Amniotic epithelial cell (primary cell): ENCODE measurements at regions not wholly inside any gene's neighbourhood (a gene's known extent, or its start where the extent isn't known, plus 50 kb on each side); places are given as distances from the start of the nearest gene placed in this dataset.
A peak's percentile ranks its signal among the peaks of the same experiment; 100 is the strongest.
"Not testable (repeated sequence)": the region's sequence is repeated elsewhere in the genome, so short reads cannot be mapped to it uniquely, and the experiment has no call there.

Experiments
- DNase-seq: peaks from one replicate; pipeline ENCODE4 v3.0.0-alpha.2; 2010; ENCODE audit warnings: low read depth

DNA sequence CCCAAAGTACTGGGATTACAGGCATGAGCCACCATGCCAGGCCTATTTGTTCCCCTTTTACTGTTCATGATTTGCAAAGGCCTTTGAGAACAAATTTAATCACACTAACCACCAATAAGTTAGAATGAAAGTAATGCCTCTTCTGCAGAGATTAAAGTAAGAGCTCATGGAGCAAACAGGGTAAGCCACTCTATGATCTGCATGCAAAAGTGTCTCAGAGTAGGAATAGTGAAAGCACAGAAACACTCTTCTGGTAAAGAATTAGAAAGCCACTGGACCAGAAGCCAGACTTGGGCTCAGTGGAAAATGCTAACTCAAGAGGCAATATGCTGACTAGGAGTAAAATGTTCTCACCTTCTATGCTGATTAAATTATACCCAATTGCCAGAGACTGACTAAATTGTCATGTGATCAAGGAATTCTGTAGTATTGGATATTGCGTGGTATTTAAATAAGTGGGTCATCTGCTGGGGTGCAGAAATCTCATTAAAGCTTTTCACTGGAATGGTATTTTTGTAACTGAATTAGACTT, 235.3 kb upstream of the ERBB4 start:
- DNase-seq = no peak

DNA sequence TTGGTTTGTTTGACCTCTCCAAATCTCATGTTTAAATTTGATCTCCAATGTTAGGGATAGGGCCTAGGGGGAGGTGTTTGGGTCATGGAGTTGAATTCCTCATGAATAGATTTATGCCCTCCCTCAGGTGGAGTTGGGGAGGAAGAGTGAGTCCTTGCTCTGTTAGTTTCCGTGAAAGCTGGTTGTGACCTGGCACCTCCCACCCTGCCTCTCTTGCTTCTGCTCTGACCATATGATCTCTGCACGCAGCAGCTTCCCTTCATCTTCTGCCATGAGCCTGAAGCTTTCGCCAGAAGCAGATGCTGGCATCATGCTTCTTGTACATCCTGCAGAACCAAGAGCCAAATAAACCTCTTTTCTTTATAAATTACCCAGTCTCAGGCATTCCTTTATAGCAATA, 231.6 kb upstream of the ERBB4 start:
- no peak for DNase-seq

DNA sequence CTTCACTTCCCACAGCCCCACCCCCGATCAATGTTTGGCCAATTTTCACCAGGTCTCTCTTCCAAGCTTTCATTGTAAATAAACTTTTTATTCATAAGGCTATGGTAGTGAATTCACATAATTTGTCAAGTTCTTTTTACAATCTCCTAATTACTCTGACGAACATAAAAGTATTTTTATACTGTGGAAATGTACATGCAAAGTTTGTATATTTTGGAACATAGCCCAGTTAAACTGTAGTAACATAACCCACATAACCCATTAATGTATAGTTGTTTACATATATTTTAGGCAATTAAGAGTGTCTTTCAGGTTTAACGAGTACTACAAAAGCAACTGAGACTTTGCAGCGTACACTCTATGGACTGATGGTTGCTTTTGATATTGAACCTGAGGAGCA, 228.3 kb upstream of the ERBB4 start:
- no peak for DNase-seq

DNA sequence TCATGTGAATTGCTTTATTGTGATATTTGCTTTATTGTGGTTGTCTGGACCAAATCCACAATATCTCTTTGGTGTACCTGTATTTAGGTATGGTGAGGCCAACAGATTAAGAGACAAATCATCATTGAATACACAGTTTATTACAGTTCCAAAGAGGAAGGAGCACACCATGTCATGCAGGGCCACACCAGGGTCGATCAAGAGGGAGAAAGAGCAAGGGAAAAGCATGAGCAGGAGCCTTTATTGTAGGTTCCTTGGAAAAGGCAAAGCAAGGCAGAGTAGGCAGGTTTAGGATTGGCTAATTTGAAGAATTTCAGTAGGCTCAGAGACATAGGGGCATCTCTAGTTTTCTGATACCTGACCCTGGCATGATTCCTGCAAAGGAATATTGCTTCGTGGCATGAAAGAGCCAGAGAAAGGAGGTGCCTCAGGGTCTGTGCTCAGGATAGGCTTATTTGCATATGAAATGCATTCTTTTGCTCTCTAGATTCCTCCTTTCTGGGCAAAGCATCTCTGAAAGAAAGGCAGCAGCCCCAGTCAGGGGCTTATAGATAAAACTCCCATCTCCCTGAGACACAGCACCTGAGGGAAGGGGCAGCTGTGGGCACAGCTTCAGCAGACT, 214.2 kb upstream of the ERBB4 start:
- no peak for DNase-seq

DNA sequence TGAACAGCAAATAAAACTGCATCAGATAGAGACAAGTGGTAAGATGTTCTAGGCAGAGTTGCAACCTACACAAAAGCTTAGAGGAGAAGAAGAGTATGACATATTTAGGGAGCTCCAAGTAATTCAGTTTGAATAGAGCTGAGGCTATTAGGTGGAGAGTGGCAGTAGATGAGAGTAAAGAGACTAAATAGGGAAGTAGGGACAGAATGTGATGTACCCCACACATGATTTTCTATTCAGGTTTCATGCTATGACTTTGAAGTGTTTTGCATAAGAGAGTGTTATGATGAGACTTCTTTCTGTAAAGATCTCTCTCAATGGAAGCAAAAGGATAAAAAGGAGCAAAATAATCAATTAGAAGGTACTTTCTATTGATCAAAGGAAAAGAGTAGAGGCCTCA, 206.8 kb upstream of the ERBB4 start:
- DNase-seq = no peak

DNA sequence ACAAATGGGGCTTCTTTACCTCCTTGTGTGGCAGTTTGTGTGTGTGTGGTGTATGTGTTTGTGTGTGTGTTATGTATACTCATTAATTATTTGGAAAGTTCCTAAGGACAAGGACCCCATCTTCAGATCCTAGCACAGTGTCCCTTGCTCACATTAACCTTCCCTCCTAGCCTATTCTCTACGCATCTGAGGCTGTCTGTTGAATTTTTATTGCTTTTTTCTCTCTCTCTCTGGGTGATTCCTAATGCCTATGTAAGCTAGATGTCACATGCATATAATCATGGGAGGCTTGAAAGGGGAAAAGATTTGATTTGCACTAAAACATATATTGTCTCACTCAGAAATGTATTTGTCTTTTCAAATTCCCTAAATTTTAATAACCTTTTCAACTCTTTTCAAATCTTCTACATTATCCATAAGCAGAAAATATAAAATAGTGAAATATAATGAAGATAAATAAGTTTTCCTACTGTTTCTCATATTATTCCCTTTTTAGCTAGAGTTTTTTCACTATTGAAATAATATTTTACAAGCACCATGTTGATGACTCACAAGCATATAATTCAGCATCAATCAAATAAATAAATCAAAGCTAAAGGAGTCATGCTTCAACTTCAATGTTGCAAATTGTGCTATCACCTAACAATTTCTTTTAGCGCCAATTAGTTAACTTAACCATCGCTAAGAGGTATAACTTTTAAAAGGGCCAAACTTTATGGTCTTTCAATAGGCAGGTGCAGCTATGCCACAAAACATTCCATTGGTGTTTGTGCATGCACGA, 199.0 kb upstream of the ERBB4 start:
- DNase-seq = no peak

DNA sequence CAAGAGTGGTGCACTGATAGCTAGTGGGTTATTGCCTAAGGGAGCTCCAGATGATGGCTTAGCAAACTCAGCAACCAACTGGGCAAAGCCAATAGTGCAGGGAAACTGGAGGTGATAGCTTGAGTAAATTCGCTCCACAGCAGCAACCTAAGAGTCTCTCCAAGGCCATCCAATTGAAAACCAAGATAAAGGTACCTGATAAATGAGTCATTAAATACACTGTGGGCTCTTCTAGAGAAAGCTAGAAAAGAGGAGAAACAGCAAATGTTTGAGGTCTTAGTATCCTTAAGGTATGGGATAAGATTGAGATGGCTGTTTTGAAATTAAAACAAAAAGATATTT, 197.8 kb upstream of the ERBB4 start:
- no peak for DNase-seq

DNA sequence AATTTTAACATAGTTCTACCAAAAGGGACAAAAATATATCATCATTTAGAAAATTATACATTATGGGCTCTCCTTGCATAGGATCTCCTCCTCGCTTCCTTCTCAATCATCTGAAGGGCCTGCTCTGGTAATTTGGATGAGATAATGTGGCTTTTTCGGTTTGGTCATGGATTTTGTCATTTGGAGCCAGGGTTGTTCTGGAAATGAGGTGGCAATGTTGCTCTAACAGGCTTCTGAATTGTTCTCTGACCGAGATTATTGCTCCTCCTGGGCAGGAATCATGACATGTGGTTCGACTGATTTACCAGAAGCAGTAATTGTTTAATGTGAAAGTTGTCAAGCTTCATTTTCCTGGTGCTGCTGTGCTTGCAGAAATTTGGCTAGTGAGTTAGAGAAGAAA, 194.7 kb upstream of the ERBB4 start:
- no peak for DNase-seq

DNA sequence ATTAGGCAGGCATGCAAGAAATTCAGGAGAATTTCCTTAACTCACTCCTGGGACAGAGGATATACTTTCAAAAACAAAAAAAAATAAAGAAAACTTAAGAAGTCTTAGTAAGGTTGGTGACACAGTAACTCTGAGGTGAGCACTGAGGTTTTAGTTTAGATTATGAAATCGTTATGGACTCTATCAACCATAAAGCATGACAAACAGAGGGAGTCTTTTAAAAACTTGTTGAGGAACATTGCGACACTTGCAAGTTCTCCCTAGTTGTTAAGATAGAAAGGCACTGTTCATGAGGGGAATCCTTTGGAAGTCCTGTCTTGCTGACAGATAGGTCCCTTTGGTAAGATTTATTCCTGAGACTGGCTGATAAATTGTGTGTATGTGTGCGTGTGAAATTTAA, 194.3 kb upstream of the ERBB4 start:
- DNase-seq = peak; percentile 24

DNA sequence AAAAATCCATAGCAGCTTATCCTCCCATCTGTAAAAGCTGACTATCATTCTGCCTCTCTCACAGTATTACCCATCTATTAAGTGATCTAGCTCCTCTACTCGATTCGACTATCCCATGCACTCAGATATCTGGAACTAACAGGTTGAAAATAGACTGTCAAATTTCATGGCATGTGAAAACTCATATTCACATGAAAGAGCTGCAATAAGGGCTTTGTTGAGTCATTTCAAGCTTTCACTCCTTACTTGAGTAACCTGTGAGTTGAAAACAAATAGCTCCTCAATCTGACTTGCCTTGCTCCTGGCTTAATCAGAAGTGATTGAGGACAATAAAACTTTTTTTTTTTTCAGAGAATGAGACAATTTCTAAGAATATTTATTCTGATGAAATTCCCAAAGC, 192.4 kb upstream of the ERBB4 start:
- no peak for DNase-seq

DNA sequence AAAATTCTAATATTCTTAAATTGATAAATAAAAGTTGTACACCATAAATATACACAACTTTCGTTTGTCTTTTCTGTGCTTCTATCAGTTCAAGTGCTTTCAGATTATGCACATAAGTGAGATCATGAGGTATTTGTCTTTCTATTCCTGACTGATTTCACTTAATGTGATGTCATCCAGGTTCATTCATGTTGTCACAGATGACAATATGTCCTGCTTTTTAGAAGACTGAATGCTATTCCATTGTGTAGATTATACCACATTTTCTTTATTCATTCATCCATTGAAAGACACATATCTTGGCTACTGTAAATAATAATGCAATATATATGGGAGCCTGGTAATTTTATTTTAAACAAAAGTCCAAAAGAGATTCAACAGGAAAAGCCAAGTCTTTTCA, 190.1 kb upstream of the ERBB4 start:
- DNase-seq = no peak

DNA sequence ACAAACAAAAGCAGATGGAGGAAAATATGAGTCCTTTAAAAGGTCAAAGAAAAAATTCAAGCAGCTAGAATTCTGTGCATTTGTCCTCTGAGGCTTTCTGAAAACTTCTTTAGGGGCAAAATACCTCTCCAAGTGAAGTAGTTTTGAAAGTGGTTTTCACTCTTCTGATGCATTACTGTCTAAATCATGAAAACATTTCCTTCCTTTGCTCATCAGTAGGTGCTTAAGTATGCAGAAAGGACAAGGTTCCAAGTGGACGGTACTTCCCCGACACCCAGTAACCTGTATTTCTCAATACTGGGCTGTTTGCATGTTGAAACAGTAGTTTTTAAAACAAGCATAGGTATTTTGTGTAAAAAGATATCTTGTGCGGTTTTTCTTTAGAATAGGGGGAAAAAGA, 189.1 kb upstream of the ERBB4 start:
- DNase-seq = no peak

DNA sequence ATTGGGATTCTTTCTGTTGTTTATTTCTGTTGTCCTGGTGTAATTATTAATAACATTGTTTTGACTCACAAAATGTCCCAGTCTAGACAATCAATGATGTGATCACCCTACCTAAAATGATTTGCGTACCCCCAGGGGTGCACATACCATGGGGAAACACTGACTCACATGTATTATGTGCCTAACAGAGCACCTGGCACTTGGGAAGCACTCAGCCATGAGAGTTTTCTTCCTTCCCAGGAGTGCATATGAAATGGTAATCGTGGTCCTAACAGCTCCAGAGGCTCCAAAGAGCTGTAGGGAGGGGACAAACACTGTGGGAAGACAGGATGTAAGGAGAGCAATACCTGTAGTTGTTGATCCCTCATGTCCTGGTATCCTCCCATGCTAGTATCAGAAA, 187.8 kb upstream of the ERBB4 start:
- DNase-seq = no peak

DNA sequence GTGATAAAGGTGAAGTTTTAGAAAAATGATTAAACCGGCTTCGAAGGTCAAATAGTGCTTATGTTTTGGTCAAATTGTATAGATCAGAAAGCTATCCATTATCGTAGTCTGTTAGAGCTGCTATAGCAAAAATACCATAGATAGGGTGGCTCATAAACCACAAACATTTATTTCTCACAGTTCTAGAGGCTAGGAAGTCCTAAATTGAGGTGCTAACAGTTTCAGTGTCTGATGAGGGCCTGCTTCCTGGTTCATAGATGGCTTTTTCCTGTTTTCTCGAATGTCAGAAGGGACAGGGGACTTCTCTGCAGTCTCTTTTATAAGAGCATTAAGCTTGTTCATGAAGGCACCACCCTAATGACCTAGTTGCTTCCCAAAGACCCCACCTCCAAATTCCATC, 186.6 kb upstream of the ERBB4 start:
- DNase-seq = no peak

DNA sequence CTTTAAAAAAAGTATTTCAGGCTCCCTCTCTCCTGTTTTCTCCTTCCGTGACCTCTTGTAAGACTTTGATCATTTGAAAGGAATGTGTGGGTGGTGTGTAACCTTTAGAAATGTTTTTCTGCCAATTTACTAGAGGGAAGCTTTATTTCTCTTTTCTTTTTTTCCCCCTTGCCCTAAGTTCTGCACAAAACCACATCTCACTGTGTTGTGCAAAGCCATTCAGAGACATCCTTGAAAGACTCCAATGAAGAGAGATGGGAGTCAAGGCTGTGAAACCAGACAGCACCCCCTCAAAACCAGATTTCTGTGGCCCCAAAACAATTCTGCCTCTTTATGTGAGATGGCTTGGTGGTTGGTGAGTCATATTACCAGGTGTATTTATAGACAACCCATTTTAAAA, 184.6 kb upstream of the ERBB4 start:
- peak; percentile 54 for DNase-seq

DNA sequence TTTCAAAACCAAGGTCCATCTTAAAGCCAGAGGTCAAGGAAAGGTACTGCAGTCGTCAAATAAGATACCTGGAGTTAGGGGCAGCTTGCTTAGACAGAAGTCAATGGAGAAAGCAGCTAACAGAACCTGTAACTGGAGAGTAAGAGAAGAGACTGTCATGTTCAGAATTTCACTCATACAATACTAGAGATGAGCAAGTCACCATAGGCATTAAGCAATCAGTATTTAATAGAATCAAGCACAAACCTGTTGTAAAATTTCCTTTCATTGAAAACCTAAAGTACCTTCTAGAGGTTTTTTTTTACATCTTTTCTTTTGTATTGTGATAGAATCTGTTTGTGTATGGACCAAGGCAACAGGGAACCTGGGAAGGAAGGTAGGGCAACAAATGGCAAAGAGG, 183.4 kb upstream of the ERBB4 start:
- DNase-seq = no peak

DNA sequence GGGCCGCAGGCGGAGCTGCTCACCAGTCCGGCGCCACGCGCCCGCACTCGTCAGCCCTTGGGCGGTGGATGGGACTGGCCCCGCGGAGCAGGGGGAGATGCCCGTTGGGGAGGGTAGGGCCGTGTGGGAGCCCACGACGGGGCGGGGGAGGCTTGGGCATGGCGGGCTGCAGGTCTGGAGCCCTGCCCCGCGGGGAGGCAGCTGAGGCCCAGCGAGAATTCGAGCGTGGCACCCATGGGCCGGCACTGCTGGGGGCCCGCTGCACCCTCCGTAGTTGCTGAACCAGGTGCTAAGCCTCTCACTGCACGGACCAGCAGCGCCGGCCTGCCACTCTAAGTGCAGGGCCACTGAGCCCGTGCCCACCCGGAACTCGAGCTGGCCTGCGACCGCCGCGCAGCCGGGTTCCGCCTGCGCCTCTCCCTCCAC, 182.4 kb upstream of the ERBB4 start:
- no peak for DNase-seq

DNA sequence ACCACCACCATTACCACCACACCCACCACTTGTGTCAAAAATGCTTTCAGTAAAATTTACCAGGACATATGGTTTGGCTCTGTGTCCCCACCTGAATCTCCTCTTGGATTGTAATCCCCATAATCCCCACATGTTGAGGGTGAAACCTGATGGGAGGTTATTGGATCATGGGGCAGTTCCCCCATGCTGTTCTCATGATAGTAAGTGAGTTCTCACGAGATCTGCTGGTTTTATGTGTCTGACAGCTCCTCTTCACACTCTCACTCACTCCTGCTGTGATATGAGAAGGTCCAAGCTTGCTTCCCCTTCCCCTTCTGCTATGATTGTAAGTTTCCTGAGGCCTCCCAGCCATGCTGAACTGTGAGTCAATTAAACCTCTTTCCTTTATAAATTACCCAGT, 176.8 kb upstream of the ERBB4 start:
- DNase-seq = not testable (repeated sequence)

DNA sequence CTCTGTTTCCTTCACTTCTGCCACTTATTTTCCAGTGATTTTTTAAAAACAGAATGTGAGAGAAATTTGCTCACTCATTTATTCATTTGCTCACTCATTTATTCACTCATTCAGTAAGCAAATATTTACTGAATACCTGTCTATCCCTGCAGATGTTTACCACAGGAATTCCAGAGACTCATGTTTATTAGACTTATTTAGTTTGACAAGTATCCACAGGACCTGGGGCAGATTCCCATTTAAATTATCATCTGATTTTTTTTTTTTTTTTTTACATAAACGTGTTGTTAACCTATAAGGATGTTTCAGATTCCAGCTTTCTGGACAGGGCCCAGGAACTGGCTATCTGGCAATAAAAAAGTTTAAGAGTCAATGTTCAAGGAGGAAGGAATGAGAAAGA, 175.1 kb upstream of the ERBB4 start:
- no peak for DNase-seq

DNA sequence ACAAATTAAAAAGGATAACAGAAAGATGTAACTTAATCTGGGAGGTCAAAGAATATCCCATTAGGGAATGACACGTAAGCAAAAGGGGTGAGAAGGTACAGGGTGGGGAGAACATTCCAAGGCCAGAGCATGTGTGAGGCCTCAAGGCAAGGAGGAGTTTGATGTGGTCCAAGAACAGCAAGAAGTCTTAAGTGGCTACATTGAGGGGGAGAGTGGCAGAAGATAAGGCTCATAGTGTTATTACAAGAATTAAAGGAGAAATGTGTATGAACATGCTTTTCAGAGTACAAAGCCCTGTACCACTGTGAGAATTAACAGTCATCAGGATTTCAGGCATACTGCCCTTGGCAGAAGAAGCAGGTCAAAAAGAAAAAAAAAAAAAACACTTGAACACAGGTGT, 174.4 kb upstream of the ERBB4 start:
- peak; percentile 10 for DNase-seq

DNA sequence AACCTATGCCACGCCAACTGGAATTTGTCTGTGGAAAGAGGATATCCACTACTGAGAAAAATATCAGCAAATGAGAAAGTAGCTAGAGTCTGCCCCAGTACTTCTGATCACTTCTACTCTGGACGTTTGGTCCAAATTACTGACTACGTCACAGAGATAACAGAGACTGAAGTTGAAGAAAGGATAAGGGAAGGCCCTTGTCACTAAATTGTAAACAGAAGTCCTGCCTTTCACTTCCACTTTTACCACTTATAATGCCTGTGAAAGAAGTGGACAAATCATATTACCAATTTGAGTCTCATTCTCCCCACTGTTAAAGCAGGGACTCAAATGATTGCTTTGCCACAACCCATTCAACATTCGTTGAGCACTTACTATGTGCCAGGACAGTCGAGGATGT, 173.9 kb upstream of the ERBB4 start:
- DNase-seq = no peak

DNA sequence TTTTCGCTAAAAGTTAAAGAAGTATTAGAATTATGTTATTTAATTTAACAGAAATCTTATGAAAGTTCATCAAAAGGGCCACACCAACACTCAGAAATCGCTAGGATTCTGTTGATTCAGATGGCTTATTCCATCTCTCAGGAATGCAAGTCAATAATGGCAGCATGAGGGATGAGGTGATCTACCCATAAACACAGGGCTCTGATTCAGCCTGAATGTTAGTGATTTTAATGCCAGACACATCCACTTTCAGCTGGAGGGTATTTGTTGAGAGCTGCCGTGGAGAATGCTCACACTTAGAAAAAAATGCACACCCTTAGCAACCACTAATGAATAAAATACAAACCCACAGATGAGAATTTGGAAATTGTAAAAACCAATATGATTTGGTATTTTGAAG, 173.3 kb upstream of the ERBB4 start:
- DNase-seq = peak; percentile 67

DNA sequence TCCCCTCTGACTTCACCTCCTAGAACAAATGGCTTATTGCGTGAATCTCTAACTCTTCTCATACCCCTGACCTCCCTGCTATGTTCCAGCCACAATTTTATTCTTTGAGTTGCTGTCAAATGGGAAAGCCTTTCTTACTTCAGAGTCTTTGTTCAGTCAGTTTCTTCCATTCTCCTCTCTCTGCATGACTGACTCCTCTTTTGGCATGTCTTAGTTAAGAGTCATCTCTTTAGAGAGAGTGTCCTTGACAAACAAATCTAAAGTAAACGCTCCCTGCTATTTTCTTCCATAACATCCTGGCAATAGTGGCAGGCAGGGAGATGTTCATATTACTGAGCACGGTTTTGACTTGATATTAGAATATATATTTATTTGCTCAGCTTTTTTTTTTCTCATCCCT, 170.7 kb upstream of the ERBB4 start:
- peak; percentile 37 for DNase-seq

DNA sequence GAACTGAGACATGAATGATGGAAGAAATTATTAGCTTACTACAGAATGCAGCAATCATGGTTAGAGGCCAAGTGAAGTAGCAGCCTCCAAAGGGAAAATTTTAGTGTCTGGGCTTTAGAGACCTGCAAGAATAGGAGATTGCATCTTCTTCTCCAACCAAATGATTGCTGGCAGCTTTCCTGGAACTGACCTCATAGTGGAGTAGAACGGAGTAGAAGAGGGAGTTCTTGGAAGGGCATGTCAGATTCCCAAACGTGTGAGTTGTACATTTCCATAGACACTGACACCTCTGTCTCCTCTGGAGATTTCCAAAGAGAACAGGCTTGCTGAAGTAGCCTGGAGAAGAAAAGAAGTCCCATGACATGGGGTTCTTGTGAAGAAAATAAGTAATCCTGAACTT, 169.8 kb upstream of the ERBB4 start:
- peak; percentile 10 for DNase-seq
